ENCODE measurements at regions not wholly inside any gene's neighbourhood (a gene's known extent, or its start where the extent isn't known, plus 50 kb on each side); places are given as distances from the start of the nearest gene placed in this dataset.

- TF ChIP-seq CTCF (IDR thresholded peaks at IDR 0.05; ENCODE audit: insufficient read depth, low read length) (no peak), POLR2AphosphoS5 (IDR thresholded peaks at IDR 0.05; ENCODE audit: low read depth) (no peak)
Observed at GRCh38 chr4:96646146-96646545, 806.3 kb downstream of the PDHA2 start.

All from HL-60 (cell line).